ENCODE measurements at regions not wholly inside any gene's neighbourhood (a gene's known extent, or its start where the extent isn't known, plus 50 kb on each side); places are given as distances from the start of the nearest gene placed in this dataset.

- TF ChIP-seq EZH2phosphoT487 (IDR thresholded peaks at IDR 0.05; ENCODE audit: insufficient read depth, low read depth) (no peak), EZH2 (IDR thresholded peaks at IDR 0.05; ENCODE audit: insufficient read depth, poor library complexity, severe bottlenecking) (no peak)
Observed at GRCh38 chr11:92306966-92307510, 82.4 kb downstream of the FAT3 start.

Data from GM23248 (cell line).